ENCODE measurements at regions not wholly inside any gene's neighbourhood (a gene's known extent, or its start where the extent isn't known, plus 50 kb on each side); places are given as distances from the start of the nearest gene placed in this dataset.

- no peak for TF ChIP-seq TCF12 (IDR thresholded peaks at IDR 0.05; ENCODE audit: low read depth)
- TF ChIP-seq YY1 (IDR thresholded peaks at IDR 0.05; ENCODE audit: low read depth), result no peak
- no peak for TF ChIP-seq REST (IDR thresholded peaks at IDR 0.05; ENCODE audit: low read depth)
Observed at GRCh38 chr3:132265488-132265887, 51.7 kb upstream of the ACP3 start.

GRCh38 chr3:132267391-132267993 is 49.7 kb upstream of the ACP3 start:
- TF ChIP-seq USF1 (IDR thresholded peaks at IDR 0.05), result no peak

Data from Ishikawa (cell line).